ENCODE measurements at regions not wholly inside any gene's neighbourhood (a gene's known extent, or its start where the extent isn't known, plus 50 kb on each side); places are given as distances from the start of the nearest gene placed in this dataset.
"Not testable (repeated sequence)": the region's sequence is repeated elsewhere in the genome, so short reads cannot be mapped to it uniquely, and the experiment has no call there.

GRCh38 chr7:94792241-94792640, 115.2 kb upstream of the PPP1R9A start:
- TF ChIP-seq FOS (IDR thresholded peaks at IDR 0.05; ENCODE audit: borderline replicate concordance, insufficient read depth, low read length) (no peak), POLR2A (IDR thresholded peaks at IDR 0.05; ENCODE audit: low read depth, low read length) (no peak), MYC (IDR thresholded peaks at IDR 0.05; ENCODE audit: low read depth, low read length) (no peak), POLR2AphosphoS5 (IDR thresholded peaks at IDR 0.05; ENCODE audit: insufficient read depth, low read depth, low read length) (no peak), GATA2 (IDR thresholded peaks at IDR 0.05; ENCODE audit: insufficient read depth, insufficient read length, low read depth, low read length) (no peak), EZH2 (IDR thresholded peaks at IDR 0.05; ENCODE audit: borderline replicate concordance, low read depth, low read length, severe bottlenecking) (no peak), MAX (IDR thresholded peaks at IDR 0.05; ENCODE audit: insufficient read depth, insufficient read length) (no peak), CTCF (IDR thresholded peaks at IDR 0.05; ENCODE audit: extremely low read depth in 1 of 2, insufficient read depth in 1 of 2, low read depth in 1 of 2, low read length in 2 of 2) (no peak), JUN (IDR thresholded peaks at IDR 0.05; ENCODE audit: borderline replicate concordance, insufficient read depth, insufficient read length, low read depth) (no peak)
- no TSS peak for BruUV-seq (replicated peaks)
- Histone ChIP-seq H4K20me1 (replicated peaks; ENCODE audit: control insufficient read depth, extremely low read depth, insufficient read depth, low read length) (no peaks in the 10 kb centered on the region), H3K9ac (replicated peaks; ENCODE audit: extremely low read depth, insufficient read depth, low read length) (no peak overlapping the region), H2AFZ (ENCODE audit: low read depth, low read length) (no peak overlapping the region), H3K27ac (ENCODE audit: insufficient read depth, low read depth, low read length) (no peak overlapping the region), H3K4me1 (ENCODE audit: control insufficient read depth, extremely low read depth, insufficient read depth, low read length) (no peaks in the 10 kb centered on the region), H3K79me2 (ENCODE audit: control insufficient read depth, insufficient read depth, low read length) (no peaks in the 10 kb centered on the region), H3K27me3 (ENCODE audit: control insufficient read depth in 2 of 2, insufficient read depth in 2 of 2, low read length in 2 of 2) (no peaks in the 10 kb centered on the region), H3K4me3 (replicated peaks in 1 of 3; ENCODE audit: insufficient read depth in 1 of 3, low read depth in 1 of 3, low read length in 3 of 3) (no peak overlapping the region), H3K36me3 (ENCODE audit: control insufficient read depth in 2 of 2, extremely low read depth in 1 of 2, insufficient read depth in 2 of 2, low read length in 2 of 2) (no peaks in the 10 kb centered on the region), H3K9me3 (replicated peaks; ENCODE audit: control insufficient read depth, insufficient read depth, low read length) (no peaks in the 10 kb centered on the region), H3K4me2 (ENCODE audit: insufficient read depth, low read length) (no peak overlapping the region), H3K9me1 (replicated peaks; ENCODE audit: control insufficient read depth, extremely low read depth, insufficient read depth, low read length) (no peaks in the 10 kb centered on the region)
- FAIRE-seq (no peak), DNase-seq (ENCODE audit: low read depth, low spot score) (no peak)
- ChIA-PET CTCF (no interaction called here), POLR2A (interaction anchor here (0.6 kb wide), 1 partner anchor 43 kb away, joined by 3 read pairs; no protein-coding TSS in a partner anchor)
- intact Hi-C loops (cut with micrococcal nuclease) (no loop called here), dilution Hi-C loops (cut with MboI; ENCODE audit: extremely low pct_ligation_motif_present, low sequenced_read_pairs) (no loop called here)

GRCh38 chr7:94797404-94797803, 110.0 kb upstream of the PPP1R9A start:
- not testable (repeated sequence) for H3K9ac ChIP-seq (replicated peaks; ENCODE audit: extremely low read depth, insufficient read depth, low read length); FAIRE-seq

More at GRCh38 chr7:94797404-94797803, 110.0 kb upstream of the PPP1R9A start:
- H2AFZ ChIP-seq (ENCODE audit: low read depth, low read length); H3K36me3 ChIP-seq (ENCODE audit: control insufficient read depth in 2 of 2, extremely low read depth in 1 of 2, insufficient read depth in 2 of 2, low read length in 2 of 2); DNase-seq (ENCODE audit: low read depth, low spot score); H3K4me2 ChIP-seq (ENCODE audit: insufficient read depth, low read length); POLR2A ChIA-PET; H3K9me1 ChIP-seq (replicated peaks; ENCODE audit: control insufficient read depth, extremely low read depth, insufficient read depth, low read length); CTCF ChIA-PET; H3K27ac ChIP-seq (ENCODE audit: insufficient read depth, low read depth, low read length); BruUV-seq (replicated peaks); H3K9me3 ChIP-seq (replicated peaks; ENCODE audit: control insufficient read depth, insufficient read depth, low read length); H3K79me2 ChIP-seq (ENCODE audit: control insufficient read depth, insufficient read depth, low read length); H3K27me3 ChIP-seq (ENCODE audit: control insufficient read depth in 2 of 2, insufficient read depth in 2 of 2, low read length in 2 of 2); H4K20me1 ChIP-seq (replicated peaks; ENCODE audit: control insufficient read depth, extremely low read depth, insufficient read depth, low read length); H3K4me3 ChIP-seq (replicated peaks in 1 of 3; ENCODE audit: insufficient read depth in 1 of 3, low read depth in 1 of 3, low read length in 3 of 3); H3K4me1 ChIP-seq (ENCODE audit: control insufficient read depth, extremely low read depth, insufficient read depth, low read length); dilution Hi-C loops (cut with MboI; ENCODE audit: extremely low pct_ligation_motif_present, low sequenced_read_pairs); intact Hi-C loops (cut with micrococcal nuclease): not testable (repeated sequence)
